ENCODE measurements at regions not wholly inside any gene's neighbourhood (a gene's known extent, or its start where the extent isn't known, plus 50 kb on each side); places are given as distances from the start of the nearest gene placed in this dataset.

DNA sequence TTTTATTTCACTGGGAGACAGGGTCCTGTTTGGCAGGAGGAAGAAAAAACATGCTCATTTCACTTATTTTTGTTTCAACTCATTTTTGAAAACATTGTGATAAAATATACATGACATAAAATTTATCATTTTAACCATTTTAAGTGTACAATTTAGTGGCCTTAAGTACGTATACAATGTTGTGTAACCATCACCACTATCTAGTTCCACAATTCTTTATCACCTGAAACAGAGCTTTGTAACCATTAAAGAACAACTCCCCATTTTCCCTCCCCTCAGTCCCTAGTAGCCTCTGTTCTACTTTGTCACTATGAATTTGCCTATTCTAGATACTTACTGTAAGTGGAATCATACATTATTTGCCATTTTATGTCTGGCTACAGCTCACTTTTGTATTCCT lies 143.8 kb downstream of the GPAT3 start:
- Histone ChIP-seq H3K79me2 (ENCODE audit: control insufficient read depth, insufficient read depth, low read length) (no peaks in the 10 kb centered on the region), H3K4me1 (ENCODE audit: control insufficient read depth, extremely low read depth, insufficient read depth, low read length) (no peaks in the 10 kb centered on the region), H3K27me3 (ENCODE audit: control insufficient read depth in 2 of 2, insufficient read depth in 2 of 2, low read length in 2 of 2) (peaks cover 3 to 12% of the 10 kb centered on the region in 2 experiments), H3K9me3 (replicated peaks; ENCODE audit: control insufficient read depth, insufficient read depth, low read length) (no peaks in the 10 kb centered on the region), H3K27ac (ENCODE audit: insufficient read depth, low read depth, low read length) (no peak overlapping the region), H3K36me3 (ENCODE audit: control insufficient read depth in 2 of 2, extremely low read depth in 1 of 2, insufficient read depth in 2 of 2, low read length in 2 of 2) (no peaks in the 10 kb centered on the region), H3K4me3 (replicated peaks in 1 of 3; ENCODE audit: insufficient read depth in 1 of 3, low read depth in 1 of 3, low read length in 3 of 3) (no peak overlapping the region), H3K9me1 (replicated peaks; ENCODE audit: control insufficient read depth, extremely low read depth, insufficient read depth, low read length) (no peaks in the 10 kb centered on the region), H3K4me2 (ENCODE audit: insufficient read depth, low read length) (no peak overlapping the region), H2AFZ (ENCODE audit: low read depth, low read length) (no peak overlapping the region), H4K20me1 (replicated peaks; ENCODE audit: control insufficient read depth, extremely low read depth, insufficient read depth, low read length) (no peaks in the 10 kb centered on the region), H3K9ac (replicated peaks; ENCODE audit: extremely low read depth, insufficient read depth, low read length) (no peak overlapping the region)
- ChIA-PET POLR2A (no interaction called here), CTCF (no interaction called here)
- intact Hi-C loops (cut with micrococcal nuclease) = no loop called here
- BruUV-seq (replicated peaks) = no TSS peak
- no peak for FAIRE-seq
- DNase-seq (ENCODE audit: low read depth, low spot score) = no peak
- TF ChIP-seq MYC (IDR thresholded peaks at IDR 0.05; ENCODE audit: low read depth, low read length) = no peak
- TF ChIP-seq, protein P1, sequence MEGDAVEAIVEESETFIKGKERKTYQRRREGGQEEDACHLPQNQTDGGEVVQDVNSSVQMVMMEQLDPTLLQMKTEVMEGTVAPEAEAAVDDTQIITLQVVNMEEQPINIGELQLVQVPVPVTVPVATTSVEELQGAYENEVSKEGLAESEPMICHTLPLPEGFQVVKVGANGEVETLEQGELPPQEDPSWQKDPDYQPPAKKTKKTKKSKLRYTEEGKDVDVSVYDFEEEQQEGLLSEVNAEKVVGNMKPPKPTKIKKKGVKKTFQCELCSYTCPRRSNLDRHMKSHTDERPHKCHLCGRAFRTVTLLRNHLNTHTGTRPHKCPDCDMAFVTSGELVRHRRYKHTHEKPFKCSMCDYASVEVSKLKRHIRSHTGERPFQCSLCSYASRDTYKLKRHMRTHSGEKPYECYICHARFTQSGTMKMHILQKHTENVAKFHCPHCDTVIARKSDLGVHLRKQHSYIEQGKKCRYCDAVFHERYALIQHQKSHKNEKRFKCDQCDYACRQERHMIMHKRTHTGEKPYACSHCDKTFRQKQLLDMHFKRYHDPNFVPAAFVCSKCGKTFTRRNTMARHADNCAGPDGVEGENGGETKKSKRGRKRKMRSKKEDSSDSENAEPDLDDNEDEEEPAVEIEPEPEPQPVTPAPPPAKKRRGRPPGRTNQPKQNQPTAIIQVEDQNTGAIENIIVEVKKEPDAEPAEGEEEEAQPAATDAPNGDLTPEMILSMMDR (IDR thresholded peaks at IDR 0.05; ENCODE audit: extremely low read depth in 1 of 2, insufficient read depth in 1 of 2, low read depth in 1 of 2, low read length in 2 of 2) = no peak
- dilution Hi-C loops (cut with MboI; ENCODE audit: extremely low pct_ligation_motif_present, low sequenced_read_pairs) = no loop called here

DNA sequence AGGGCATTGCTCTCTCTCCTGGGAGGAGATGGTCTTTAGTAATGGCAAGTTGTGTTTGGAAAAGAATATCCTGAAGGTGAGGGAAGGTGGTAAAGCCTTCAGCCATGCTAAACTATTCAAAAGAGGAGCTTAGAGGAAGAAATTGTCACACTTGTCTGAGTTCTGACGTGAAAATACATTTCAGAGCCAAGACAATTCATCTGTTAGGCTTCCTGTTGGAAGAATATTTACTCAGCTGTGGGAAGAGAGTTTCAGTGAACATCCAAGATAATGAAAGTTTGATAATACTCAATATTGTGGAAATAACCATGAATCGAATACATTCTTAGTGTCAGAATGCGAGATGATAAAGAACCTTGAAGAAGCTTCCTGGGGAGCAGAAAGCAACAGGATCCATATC lies 143.3 kb downstream of the GPAT3 start:
- no peaks in the 10 kb centered on the region for H3K4me1 ChIP-seq (ENCODE audit: control insufficient read depth, extremely low read depth, insufficient read depth, low read length)
- H3K9me1 ChIP-seq (replicated peaks; ENCODE audit: control insufficient read depth, extremely low read depth, insufficient read depth, low read length) = no peaks in the 10 kb centered on the region
- H2AFZ ChIP-seq (ENCODE audit: low read depth, low read length) = no peak overlapping the region
- dilution Hi-C loops (cut with MboI; ENCODE audit: extremely low pct_ligation_motif_present, low sequenced_read_pairs) = no loop called here
- H3K36me3 ChIP-seq (ENCODE audit: control insufficient read depth in 2 of 2, extremely low read depth in 1 of 2, insufficient read depth in 2 of 2, low read length in 2 of 2) = no peaks in the 10 kb centered on the region
- FAIRE-seq (no peak), DNase-seq (ENCODE audit: low read depth, low spot score) (no peak)
- H3K9ac ChIP-seq (replicated peaks; ENCODE audit: extremely low read depth, insufficient read depth, low read length) = no peak overlapping the region
- no peak overlapping the region for H3K27ac ChIP-seq (ENCODE audit: insufficient read depth, low read depth, low read length)
- no peaks in the 10 kb centered on the region for H3K9me3 ChIP-seq (replicated peaks; ENCODE audit: control insufficient read depth, insufficient read depth, low read length)
- ChIA-PET POLR2A (no interaction called here), CTCF (no interaction called here)
- H3K4me3 ChIP-seq (replicated peaks in 1 of 3; ENCODE audit: insufficient read depth in 1 of 3, low read depth in 1 of 3, low read length in 3 of 3) = no peak overlapping the region
- no peaks in the 10 kb centered on the region for H4K20me1 ChIP-seq (replicated peaks; ENCODE audit: control insufficient read depth, extremely low read depth, insufficient read depth, low read length)
- no peak for TF ChIP-seq FOS (IDR thresholded peaks at IDR 0.05; ENCODE audit: borderline replicate concordance, insufficient read depth, low read length)
- TF ChIP-seq JUN (IDR thresholded peaks at IDR 0.05; ENCODE audit: borderline replicate concordance, insufficient read depth, insufficient read length, low read depth) = no peak
- TF ChIP-seq, protein P2, sequence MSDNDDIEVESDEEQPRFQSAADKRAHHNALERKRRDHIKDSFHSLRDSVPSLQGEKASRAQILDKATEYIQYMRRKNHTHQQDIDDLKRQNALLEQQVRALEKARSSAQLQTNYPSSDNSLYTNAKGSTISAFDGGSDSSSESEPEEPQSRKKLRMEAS (IDR thresholded peaks at IDR 0.05; ENCODE audit: insufficient read depth, insufficient read length) = no peak
- no peak for TF ChIP-seq GATA2 (IDR thresholded peaks at IDR 0.05; ENCODE audit: insufficient read depth, insufficient read length, low read depth, low read length)
- no peak for TF ChIP-seq EZH2 (IDR thresholded peaks at IDR 0.05; ENCODE audit: borderline replicate concordance, low read depth, low read length, severe bottlenecking)
- no peak for TF ChIP-seq POLR2AphosphoS5 (IDR thresholded peaks at IDR 0.05; ENCODE audit: insufficient read depth, low read depth, low read length)
- TF ChIP-seq, protein P1 (IDR thresholded peaks at IDR 0.05; ENCODE audit: extremely low read depth in 1 of 2, insufficient read depth in 1 of 2, low read depth in 1 of 2, low read length in 2 of 2) = no peak
- TF ChIP-seq POLR2A (IDR thresholded peaks at IDR 0.05; ENCODE audit: low read depth, low read length) = no peak
- no peak for TF ChIP-seq MYC (IDR thresholded peaks at IDR 0.05; ENCODE audit: low read depth, low read length)
- intact Hi-C loops (cut with micrococcal nuclease) = no loop called here
- peaks cover 3 to 12% of the 10 kb centered on the region in 2 experiments for H3K27me3 ChIP-seq (ENCODE audit: control insufficient read depth in 2 of 2, insufficient read depth in 2 of 2, low read length in 2 of 2)
- no TSS peak for BruUV-seq (replicated peaks)
- H3K79me2 ChIP-seq (ENCODE audit: control insufficient read depth, insufficient read depth, low read length) = no peaks in the 10 kb centered on the region
- H3K4me2 ChIP-seq (ENCODE audit: insufficient read depth, low read length) = no peak overlapping the region
